HK-2 (cell line): ENCODE measurements at regions not wholly inside any gene's neighbourhood (a gene's known extent, or its start where the extent isn't known, plus 50 kb on each side); places are given as distances from the start of the nearest gene placed in this dataset.

Source experiments
- DNase-seq: peaks from one replicate; pipeline ENCODE4 v3.0.0-alpha.2; 2018; ENCODE audit not compliant: unreplicated experiment

- no peak for DNase-seq
These were observed 281.8 kb upstream of the KLHL1 start for GRCh38 chr13:70390064-70390463.

GRCh38 chr13:70388935-70389334, 280.7 kb upstream of the KLHL1 start:
- no peak for DNase-seq

DNA sequence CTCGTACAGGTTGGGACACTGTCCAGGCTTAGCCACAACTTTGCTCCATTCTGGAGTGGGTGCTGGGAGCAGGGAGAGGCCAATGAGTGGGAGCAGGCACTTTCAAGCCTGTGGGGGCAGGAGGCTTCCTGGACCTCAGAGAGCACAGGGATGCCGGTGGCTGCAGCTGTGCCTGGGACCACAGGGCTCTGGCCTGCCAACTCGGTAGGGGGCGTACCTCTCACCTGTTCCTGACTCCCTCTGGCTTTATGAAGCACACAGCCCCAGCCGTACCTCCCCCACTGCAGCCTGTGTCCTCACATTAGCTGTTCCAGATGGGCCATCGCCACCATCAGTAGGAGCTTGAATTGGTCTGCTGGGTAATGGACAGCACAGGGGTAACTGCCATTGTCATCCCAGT, 278.7 kb upstream of the KLHL1 start:
- no peak for DNase-seq

- no peak for DNase-seq
These were observed 277.6 kb upstream of the KLHL1 start for GRCh38 chr13:70385852-70386251.

DNA sequence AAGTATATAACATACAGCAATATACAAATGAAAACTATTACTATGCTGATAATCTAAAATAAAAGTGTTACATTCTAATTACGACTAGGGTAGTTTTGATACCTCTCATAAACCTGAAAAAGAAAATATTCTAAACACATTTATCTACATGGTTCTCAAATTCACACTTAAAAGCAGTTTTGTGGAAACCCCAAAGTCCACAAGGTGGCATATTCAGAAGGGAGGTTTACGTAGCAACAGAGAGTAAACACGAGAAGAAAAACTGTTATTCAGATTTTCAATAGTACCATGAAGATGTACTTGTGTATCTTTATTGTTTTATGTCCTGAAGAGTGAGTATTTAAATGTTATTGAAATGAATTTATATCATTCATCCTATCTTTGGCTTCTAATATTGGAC, 275.9 kb upstream of the KLHL1 start:
- no peak for DNase-seq

DNA sequence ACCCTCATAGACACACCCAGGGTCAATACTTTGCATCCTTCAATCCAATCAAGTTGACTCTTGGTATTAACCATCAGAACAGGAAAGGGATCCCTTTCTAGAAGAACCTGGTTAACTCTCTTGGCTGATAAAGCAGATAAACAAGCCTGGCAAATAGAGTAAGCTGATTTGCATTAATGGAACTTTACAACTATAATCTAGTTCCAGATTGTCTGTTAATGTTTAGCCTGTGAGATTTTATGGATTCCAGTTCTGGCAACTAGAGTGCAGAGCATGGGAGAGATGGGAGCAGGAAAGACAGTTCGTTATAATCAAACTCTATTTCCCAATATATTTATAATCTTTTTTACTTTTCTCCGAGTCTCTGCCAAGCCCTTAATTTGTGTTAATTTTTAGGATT, 272.6 kb upstream of the KLHL1 start:
- no peak for DNase-seq

- DNase-seq: no peak
These were observed 267.5 kb upstream of the KLHL1 start for GRCh38 chr13:70375718-70376117.

DNA sequence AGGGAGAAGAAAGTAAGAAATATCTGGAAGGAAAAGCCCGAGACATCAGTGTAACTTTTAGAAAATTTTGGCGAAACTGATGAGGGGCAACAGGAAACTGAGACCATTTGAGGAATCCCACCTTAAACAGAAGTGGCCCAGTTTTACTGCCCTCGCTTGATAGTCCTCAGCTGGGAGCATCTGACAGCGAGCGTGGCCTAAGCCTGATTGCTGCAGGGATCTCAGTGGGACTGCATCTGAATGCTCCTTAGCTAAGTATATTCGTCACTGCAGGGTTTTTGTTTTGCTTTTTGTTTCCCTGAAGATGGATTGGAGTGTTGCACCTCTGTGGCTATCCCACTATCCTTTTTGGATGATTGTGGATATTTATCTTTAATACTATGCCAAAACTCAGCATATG, 262.7 kb upstream of the KLHL1 start:
- DNase-seq: no peak

GRCh38 chr13:70366720-70367119, 258.5 kb upstream of the KLHL1 start:
- no peak for DNase-seq

GRCh38 chr13:70363991-70364390, 255.7 kb upstream of the KLHL1 start:
- no peak for DNase-seq

- no peak for DNase-seq
These were observed 254.7 kb upstream of the KLHL1 start for GRCh38 chr13:70362820-70363570.

GRCh38 chr13:70357031-70357430, 248.8 kb upstream of the KLHL1 start:
- DNase-seq: no peak

- no peak for DNase-seq
These were observed 244.8 kb upstream of the KLHL1 start for GRCh38 chr13:70353096-70353495.

DNA sequence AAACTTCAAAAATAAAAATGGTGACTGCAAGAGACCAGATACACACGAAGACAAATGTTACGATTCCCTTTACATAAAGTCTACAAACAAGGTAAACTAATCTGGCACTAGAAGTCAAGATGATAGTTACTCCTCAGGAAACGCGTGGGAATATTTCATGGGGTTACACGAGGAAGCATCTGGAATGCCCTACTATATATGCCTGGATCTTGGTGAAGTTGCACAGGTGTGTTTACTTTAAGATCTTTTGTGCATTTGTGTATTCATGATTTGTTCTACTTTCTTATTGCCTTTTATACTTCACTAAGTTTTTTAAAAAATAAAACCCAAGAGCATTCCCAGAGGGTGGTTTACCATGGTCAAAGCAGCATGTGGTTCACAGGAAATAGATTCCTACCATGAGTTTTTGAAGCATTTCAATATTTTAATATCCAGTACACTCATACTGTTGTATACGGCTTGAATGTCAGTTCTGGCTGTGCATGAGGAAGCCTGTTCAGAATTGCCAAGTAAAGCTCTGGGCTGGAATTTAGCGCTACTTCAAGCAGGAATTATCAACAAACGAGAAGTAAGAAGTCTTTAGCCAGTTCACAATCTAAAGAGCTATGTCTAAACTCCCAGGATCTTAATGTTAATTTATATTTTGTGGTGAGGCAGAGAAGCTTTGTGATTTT, 239.8 kb upstream of the KLHL1 start:
- DNase-seq: no peak

- peak; percentile 2 for DNase-seq
These were observed 231.5 kb upstream of the KLHL1 start for GRCh38 chr13:70339738-70340137.

DNA sequence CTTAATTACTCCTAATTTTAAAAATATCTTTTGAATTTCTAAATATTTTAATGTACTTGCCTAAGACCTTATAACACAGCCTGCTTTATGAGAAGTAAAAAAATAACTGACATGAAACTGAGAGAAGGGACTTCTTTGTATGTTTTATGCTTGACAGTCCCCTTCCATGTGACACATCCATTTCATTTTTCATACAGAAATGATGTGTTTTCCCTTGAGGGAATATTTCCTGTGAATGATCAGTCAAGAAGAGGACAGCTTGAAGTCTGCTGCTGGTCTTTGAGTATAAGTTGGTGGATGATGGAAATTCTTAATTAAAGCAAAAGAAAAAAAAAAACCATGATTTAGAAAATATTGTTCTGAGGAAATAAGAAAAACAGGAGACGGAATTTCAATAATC, 230.4 kb upstream of the KLHL1 start:
- DNase-seq: no peak

- no peak for DNase-seq
These were observed 228.6 kb upstream of the KLHL1 start for GRCh38 chr13:70336866-70337265.

GRCh38 chr13:70333752-70334151, 225.5 kb upstream of the KLHL1 start:
- DNase-seq: no peak

GRCh38 chr13:70330697-70331361, 222.6 kb upstream of the KLHL1 start:
- DNase-seq: no peak

DNA sequence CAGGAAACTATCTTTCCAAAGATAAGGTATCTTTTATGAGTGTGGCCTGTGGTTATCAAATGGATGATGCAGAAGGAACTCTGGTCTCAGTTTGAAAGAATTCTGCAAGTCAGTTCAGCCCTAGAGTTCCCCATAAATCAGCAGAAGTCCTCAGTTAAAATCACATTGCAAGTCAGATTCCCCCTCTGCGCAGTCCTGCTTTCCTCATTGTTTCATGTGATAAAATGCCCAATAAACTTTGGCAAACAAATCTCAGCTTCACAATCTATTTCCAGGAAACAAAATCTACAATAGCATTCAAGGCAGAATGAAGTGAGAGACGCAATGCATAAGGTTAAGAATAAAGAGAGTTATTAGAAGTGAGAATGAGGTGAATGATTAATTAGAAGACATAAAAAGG, 216.3 kb upstream of the KLHL1 start:
- no peak for DNase-seq

GRCh38 chr13:70311191-70311590, 202.9 kb upstream of the KLHL1 start:
- no peak for DNase-seq

DNA sequence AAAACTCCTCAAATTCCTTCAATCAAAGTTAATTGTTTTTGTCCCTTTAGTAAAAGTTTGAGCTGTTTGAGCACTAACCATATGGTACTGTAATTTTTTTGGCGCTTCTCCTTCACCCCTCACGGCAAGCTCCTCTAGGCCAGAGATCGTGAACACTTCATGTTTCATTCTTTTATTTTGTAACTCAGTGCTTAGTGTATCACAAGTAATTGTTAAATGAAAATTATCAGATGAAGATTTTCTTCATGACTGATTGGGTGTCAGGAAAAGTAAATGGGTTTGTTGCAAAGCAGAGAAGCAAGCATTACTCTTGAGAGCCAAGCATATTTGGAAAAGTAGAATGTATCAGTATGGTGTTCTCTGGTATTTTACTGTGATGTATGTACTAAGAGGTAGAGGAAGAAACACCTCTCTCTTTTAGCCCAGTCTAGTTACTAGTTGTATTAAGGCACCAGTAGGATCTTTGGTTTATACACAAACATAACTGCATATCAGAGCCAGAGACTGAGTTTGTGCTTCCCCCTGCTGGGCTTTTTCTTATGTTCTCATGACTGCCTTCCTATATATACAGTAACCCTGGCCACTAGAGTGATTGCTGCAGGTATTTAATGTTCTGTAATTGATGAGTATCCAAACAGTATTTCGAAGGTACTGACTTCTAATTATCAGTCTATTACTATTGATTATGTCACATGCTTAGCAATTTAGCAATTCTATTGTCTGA, 202.3 kb upstream of the KLHL1 start:
- peak; percentile 10 for DNase-seq
